Fibroblast of the aortic adventitia (primary cell): ENCODE measurements at regions not wholly inside any gene's neighbourhood (a gene's known extent, or its start where the extent isn't known, plus 50 kb on each side); places are given as distances from the start of the nearest gene placed in this dataset.
"Not testable (repeated sequence)": the region's sequence is repeated elsewhere in the genome, so short reads cannot be mapped to it uniquely, and the experiment has no call there.

ENCODE experiments used
- DNase-seq: peaks from one replicate; pipeline ENCODE4 v3.0.0-alpha.2; 2010; ENCODE audit warnings: low read depth
- H3K4me3 ChIP-seq: 2 replicates; pipeline ENCODE4 v1.5.1; 2011; ENCODE audit warnings: low read depth, mild to moderate bottlenecking, control low read depth, low read length, moderate library complexity
- TF ChIP-seq, protein P1 (sequence below): IDR thresholded peaks from 2 replicates; pipeline ENCODE4 v1.5.1; 2011; ENCODE audit warnings: mild to moderate bottlenecking, low read length, control low read depth, inconsistent platforms; ENCODE audit not compliant: insufficient read depth

DNA sequence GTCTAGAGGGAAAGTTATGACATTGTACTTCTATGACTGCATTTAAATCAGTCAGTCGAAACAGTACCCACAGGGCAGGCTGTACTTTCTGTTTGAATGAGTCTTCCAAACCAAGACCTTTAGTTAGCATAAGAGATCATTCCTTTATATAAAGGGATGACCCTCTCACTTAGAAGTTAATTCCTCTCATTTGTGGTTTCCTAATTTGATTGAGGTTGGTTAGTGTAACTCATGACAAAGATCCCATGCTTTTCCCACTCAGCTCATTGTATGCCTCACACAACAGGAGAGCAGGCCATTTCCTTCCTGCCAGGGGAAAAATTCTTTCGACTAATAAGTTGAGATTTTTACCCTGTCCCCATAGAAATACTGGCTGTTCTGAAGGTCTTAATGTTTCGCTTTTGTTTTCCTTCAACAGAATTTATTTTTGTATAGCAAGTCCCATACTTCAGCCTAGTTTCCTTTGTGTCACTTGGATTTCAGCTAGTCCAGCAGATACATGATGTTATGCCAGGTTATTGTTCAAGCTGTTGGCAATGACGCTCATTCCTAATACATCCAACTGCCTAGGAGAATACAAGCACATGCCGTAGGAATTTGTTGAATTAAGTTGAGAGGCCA lies 500.7 kb downstream of the SPATA31D1 start:
- TF ChIP-seq, protein P1, sequence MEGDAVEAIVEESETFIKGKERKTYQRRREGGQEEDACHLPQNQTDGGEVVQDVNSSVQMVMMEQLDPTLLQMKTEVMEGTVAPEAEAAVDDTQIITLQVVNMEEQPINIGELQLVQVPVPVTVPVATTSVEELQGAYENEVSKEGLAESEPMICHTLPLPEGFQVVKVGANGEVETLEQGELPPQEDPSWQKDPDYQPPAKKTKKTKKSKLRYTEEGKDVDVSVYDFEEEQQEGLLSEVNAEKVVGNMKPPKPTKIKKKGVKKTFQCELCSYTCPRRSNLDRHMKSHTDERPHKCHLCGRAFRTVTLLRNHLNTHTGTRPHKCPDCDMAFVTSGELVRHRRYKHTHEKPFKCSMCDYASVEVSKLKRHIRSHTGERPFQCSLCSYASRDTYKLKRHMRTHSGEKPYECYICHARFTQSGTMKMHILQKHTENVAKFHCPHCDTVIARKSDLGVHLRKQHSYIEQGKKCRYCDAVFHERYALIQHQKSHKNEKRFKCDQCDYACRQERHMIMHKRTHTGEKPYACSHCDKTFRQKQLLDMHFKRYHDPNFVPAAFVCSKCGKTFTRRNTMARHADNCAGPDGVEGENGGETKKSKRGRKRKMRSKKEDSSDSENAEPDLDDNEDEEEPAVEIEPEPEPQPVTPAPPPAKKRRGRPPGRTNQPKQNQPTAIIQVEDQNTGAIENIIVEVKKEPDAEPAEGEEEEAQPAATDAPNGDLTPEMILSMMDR: no peak
- peak; percentile 94 for DNase-seq
- no peak overlapping the region for H3K4me3 ChIP-seq

- DNase-seq: peak; percentile 87
- H3K4me3 ChIP-seq: no peak overlapping the region
- TF ChIP-seq, protein P1: no peak
These were observed 501.5 kb downstream of the SPATA31D1 start for GRCh38 chr9:82490019-82490499.

DNA sequence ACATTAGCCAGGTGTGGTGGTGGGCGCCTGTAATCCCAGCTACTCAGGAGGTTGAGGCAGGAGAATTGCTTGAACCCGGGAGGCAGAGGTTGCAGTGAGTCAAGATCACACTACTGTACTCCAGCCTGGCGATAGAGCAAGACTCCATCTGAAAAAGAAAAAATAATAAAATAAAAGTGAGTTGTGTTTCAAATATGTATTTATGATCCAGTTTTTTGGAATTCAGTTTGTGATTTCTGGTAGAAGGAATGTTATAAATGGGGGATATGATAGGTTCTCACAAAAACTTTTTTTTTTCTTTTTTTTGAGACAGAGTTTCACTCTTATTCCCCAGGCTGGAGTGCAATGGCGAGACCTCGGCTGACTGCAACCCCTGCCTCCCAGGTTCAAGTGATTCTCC lies 502.2 kb downstream of the SPATA31D1 start:
- DNase-seq: peak; percentile 57
- not testable (repeated sequence) for H3K4me3 ChIP-seq

DNA sequence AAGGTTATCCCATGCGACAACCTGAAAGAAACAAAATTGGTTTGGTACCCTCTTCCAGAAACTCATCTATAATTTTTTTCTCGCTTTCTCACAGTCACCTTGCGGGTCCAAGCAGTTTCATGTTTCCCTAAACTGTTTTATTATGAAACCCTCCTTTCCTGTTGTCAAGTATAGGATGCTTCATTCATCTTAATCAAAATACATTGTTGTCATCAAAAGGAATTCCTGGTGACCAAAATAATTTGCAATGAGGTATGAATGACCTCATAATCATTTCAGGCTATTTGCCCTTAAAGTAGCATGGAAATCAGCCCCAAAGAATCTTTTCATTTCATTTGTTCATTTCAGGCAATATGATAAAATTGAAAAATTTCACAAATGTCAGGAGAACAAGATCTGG lies 503.0 kb downstream of the SPATA31D1 start:
- TF ChIP-seq, protein P1: no peak
- no peak overlapping the region for H3K4me3 ChIP-seq
- DNase-seq: peak; percentile 54

- peak; percentile 30 for DNase-seq
- no peak overlapping the region for H3K4me3 ChIP-seq
- TF ChIP-seq, protein P1: peak; percentile 22
These were observed 503.7 kb downstream of the SPATA31D1 start for GRCh38 chr9:82492274-82492673.

- no peak overlapping the region for H3K4me3 ChIP-seq
- TF ChIP-seq, protein P1: no peak
- peak; percentile 42 for DNase-seq
These were observed 507.6 kb downstream of the SPATA31D1 start for GRCh38 chr9:82495884-82496777.
